Activated naive CD8-positive, alpha-beta T cell treated with anti-CD3 and anti-CD28 coated beads, Interleukin-2, amount 10 ng/mL, durations not matched to agents 7 days and 5 days (primary cell): ENCODE measurements at regions not wholly inside any gene's neighbourhood (a gene's known extent, or its start where the extent isn't known, plus 50 kb on each side); places are given as distances from the start of the nearest gene placed in this dataset.

Experiments used
- ATAC-seq: fragments of 150-1000 bp; cut with Tn5 transposase; one replicate; pipeline ENCODE4 v1.10.0; 2021; ENCODE audit warnings: low read depth, moderate library complexity
- POLR2A ChIA-PET: fragments of 350-600 bp; sonication (Branson Sonifier 250); formaldehyde crosslinking; loops from one replicate; lab custom pipeline; 2021; ENCODE audit warnings: antibody characterized with exemption; lab: Charles Lee
- DNase-seq: peaks from one replicate; pipeline ENCODE4 v3.0.0; 2021
- H3K27ac Mint-ChIP-seq: one replicate; pipeline ENCODE4 v1.8.0; 2022; ENCODE audit warnings: mild to moderate bottlenecking, mixed read lengths
- H3K27me3 Mint-ChIP-seq: one replicate; pipeline ENCODE4 v1.8.0; 2022; ENCODE audit warnings: mild to moderate bottlenecking, moderate library complexity, mixed read lengths
- H3K36me3 Mint-ChIP-seq: one replicate; pipeline ENCODE4 v1.8.0; 2021; ENCODE audit warnings: mild to moderate bottlenecking, mixed read lengths
- H3K4me1 Mint-ChIP-seq: one replicate; pipeline ENCODE4 v1.8.0; 2021; ENCODE audit warnings: mixed read lengths
- H3K4me3 Mint-ChIP-seq: one replicate; pipeline ENCODE4 v1.8.0; 2022; ENCODE audit warnings: mild to moderate bottlenecking, moderate library complexity, mixed read lengths
- H3K9me3 Mint-ChIP-seq: one replicate; pipeline ENCODE4 v1.8.0; 2021; ENCODE audit warnings: mixed read lengths

- H3K27ac Mint-ChIP-seq = no peak overlapping the region
- POLR2A ChIA-PET = no interaction called here
- DNase-seq (no peak), ATAC-seq (no peak)
- H3K4me1 Mint-ChIP-seq = no peaks in the 10 kb centered on the region
- no peaks in the 10 kb centered on the region for H3K36me3 Mint-ChIP-seq
- no peaks in the 10 kb centered on the region for H3K27me3 Mint-ChIP-seq
- H3K9me3 Mint-ChIP-seq = no peaks in the 10 kb centered on the region
- H3K4me3 Mint-ChIP-seq = no peak overlapping the region
These were observed 951.6 kb downstream of the CCSER2 start for GRCh38 chr10:85280014-85280413.

DNA sequence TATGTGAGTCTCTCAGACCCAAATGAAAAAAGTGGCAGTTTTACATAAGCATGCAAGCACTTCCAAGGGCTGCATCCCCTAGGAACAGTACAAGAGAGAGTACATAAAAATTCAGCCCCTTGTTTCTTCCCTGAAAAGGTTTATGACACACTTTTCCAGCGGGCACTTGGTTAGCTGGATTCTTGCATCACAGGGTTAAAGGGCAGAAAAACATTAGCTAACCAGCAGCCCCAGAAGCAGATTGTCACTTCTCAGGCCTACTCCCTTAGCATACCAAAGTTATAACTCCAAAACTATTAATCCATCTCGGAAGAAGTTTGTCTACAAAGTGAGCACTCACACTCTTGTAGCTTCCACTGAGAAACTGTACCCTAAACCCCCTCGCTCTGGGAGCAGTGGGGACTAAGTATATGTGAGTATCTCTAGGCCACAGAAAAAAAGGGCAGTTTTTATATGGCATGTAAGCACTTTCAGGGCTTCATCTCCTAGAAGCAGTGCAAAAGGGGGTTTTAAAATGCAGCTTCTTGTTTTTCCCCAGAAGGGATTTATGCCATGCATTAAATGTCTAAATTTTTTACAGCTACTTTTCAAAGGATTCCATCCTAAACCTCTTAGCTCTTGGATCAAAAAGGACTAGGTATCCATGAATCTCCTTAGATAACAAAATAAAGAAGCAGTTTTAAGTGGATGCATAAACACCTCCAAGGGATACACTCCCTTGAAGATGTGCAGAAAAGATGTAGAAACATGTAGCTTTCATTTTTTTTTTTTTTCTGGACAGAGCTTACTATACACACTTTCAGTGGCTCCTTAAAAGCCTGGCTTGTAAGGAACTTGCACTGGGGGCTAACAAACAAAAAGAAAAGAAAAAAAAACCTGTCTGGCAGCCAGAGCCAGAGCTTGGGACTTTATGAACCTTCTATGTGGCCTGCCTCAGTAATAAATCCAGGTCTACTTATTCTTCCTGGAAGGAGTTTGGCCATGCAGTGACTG is 956.7 kb downstream of the CCSER2 start:
- Mint-ChIP-seq H3K27ac (no peak overlapping the region), H3K4me3 (no peak overlapping the region), H3K27me3 (peaks cover 2% of the 10 kb centered on the region), H3K4me1 (no peaks in the 10 kb centered on the region), H3K9me3 (peaks cover 3% of the 10 kb centered on the region), H3K36me3 (no peaks in the 10 kb centered on the region)
- ATAC-seq (no peak), DNase-seq (no peak)
- POLR2A ChIA-PET = no interaction called here

- H3K9me3 Mint-ChIP-seq = no peaks in the 10 kb centered on the region
- peaks cover 2% of the 10 kb centered on the region for H3K27me3 Mint-ChIP-seq
- DNase-seq (no peak), ATAC-seq (no peak)
- POLR2A ChIA-PET = no interaction called here
- H3K36me3 Mint-ChIP-seq = no peaks in the 10 kb centered on the region
- H3K4me3 Mint-ChIP-seq = no peak overlapping the region
- H3K4me1 Mint-ChIP-seq = no peaks in the 10 kb centered on the region
- H3K27ac Mint-ChIP-seq = no peak overlapping the region
These were observed 965.1 kb downstream of the CCSER2 start for GRCh38 chr10:85293483-85293882.

DNA sequence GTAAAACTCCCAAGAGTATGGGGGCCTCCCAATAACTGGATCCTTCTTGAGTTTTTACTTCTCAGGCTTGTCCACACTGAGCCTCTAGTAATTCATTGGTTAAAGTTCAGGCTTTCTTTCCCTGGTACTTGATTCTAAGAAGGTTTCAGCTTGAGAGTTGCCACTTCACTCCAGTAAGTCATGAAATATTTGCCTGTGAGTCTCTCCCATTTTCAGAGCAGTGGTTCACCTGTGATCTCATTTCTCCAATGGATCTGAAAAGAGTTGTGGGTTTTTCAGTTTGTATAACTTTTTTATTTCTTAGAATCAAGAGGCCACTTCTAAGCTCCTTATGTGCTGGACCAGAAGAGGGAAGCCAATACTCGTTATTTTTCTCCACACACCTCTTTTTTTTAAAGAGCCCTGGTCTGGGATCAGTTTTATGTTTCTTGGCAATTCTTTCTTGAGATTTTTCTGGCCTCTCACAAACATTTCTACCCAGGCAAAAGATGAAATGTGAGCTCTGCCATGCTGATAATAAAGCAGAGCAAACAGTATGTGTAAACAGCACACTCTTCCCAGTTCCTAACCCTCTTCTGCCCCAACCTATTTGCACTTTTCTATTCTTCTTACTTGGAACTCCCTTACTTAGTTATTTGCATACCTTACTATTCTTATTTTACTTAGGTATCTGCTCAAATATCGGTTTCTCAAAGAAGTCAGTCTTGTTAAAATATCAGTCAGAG is 983.4 kb downstream of the CCSER2 start:
- no peaks in the 10 kb centered on the region for H3K4me1 Mint-ChIP-seq
- H3K27ac Mint-ChIP-seq = no peak overlapping the region
- ATAC-seq = no peak
- no peak for DNase-seq
- no peaks in the 10 kb centered on the region for H3K27me3 Mint-ChIP-seq
- no peak overlapping the region for H3K4me3 Mint-ChIP-seq
- H3K9me3 Mint-ChIP-seq = no peaks in the 10 kb centered on the region
- H3K36me3 Mint-ChIP-seq = no peaks in the 10 kb centered on the region
- POLR2A ChIA-PET = no interaction called here

DNA sequence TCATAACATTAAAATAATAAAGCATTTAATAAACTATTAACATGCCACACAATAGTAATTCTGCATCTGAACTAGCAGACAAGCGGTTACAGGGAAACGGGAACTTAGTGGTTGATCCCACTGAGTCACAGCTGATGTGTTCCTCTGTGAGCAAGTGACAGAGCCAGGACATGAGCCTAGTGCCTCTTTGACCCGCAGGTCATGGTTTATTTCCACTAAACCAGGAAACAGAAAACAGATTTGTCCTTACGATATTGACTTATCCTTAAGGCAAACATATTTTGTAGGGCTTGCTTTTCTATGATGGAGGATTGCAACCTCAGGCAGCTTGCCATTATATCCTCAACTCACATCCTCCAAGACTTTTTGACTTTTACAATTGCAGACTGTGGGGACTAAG is 987.3 kb downstream of the CCSER2 start:
- ATAC-seq (no peak), DNase-seq (no peak)
- no peak overlapping the region for H3K4me3 Mint-ChIP-seq
- no peaks in the 10 kb centered on the region for H3K36me3 Mint-ChIP-seq
- H3K27me3 Mint-ChIP-seq = no peaks in the 10 kb centered on the region
- H3K9me3 Mint-ChIP-seq = no peaks in the 10 kb centered on the region
- POLR2A ChIA-PET = no interaction called here
- no peaks in the 10 kb centered on the region for H3K4me1 Mint-ChIP-seq
- no peak overlapping the region for H3K27ac Mint-ChIP-seq

- Mint-ChIP-seq H3K4me1 (no peaks in the 10 kb centered on the region), H3K36me3 (no peaks in the 10 kb centered on the region), H3K27ac (no peak overlapping the region), H3K9me3 (no peaks in the 10 kb centered on the region), H3K27me3 (no peaks in the 10 kb centered on the region), H3K4me3 (no peak overlapping the region)
- DNase-seq = no peak
- POLR2A ChIA-PET = no interaction called here
- no peak for ATAC-seq
These were observed 987.9 kb downstream of the CCSER2 start for GRCh38 chr10:85316276-85316675.

GRCh38 chr10:85317827-85318226 is 989.4 kb downstream of the CCSER2 start:
- no peaks in the 10 kb centered on the region for H3K36me3 Mint-ChIP-seq
- no peak for DNase-seq
- H3K4me1 Mint-ChIP-seq = no peaks in the 10 kb centered on the region
- H3K9me3 Mint-ChIP-seq = no peaks in the 10 kb centered on the region
- no peak overlapping the region for H3K4me3 Mint-ChIP-seq
- H3K27me3 Mint-ChIP-seq = no peaks in the 10 kb centered on the region
- POLR2A ChIA-PET = no interaction called here
- no peak overlapping the region for H3K27ac Mint-ChIP-seq
- ATAC-seq = no peak

GRCh38 chr10:85318809-85319807 is 990.7 kb downstream of the CCSER2 start:
- H3K9me3 Mint-ChIP-seq = no peaks in the 10 kb centered on the region
- no peak overlapping the region for H3K4me3 Mint-ChIP-seq
- no peaks in the 10 kb centered on the region for H3K4me1 Mint-ChIP-seq
- H3K27ac Mint-ChIP-seq = no peak overlapping the region
- POLR2A ChIA-PET = no interaction called here
- H3K36me3 Mint-ChIP-seq = no peaks in the 10 kb centered on the region
- DNase-seq = no peak
- no peak for ATAC-seq
- no peaks in the 10 kb centered on the region for H3K27me3 Mint-ChIP-seq

DNA sequence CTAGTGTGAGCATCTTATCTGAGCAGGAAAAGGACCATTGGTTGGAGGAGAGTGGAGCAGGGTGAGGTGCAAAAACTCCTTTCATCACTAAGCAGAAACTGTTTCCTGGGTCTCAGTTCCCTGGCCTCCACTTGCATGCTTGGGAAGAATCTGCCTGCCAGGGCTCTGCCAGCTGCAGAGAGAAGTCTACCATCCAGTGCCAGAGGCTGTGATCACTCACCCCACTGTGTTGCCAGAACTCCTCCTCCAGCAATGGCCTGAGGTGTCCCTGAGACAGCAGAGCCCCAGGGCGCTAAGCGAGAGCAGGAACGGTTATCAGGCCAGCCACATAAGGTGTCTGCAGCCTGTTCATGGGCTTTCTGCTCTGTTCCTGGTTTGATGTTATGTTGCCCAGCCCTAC is 991.4 kb downstream of the CCSER2 start:
- Mint-ChIP-seq H3K4me3 (no peak overlapping the region), H3K4me1 (no peaks in the 10 kb centered on the region), H3K36me3 (no peaks in the 10 kb centered on the region), H3K27me3 (no peaks in the 10 kb centered on the region), H3K9me3 (no peaks in the 10 kb centered on the region), H3K27ac (no peak overlapping the region)
- ATAC-seq = no peak
- no peak for DNase-seq
- POLR2A ChIA-PET = no interaction called here

GRCh38 chr10:85333594-85333993 is 1005.2 kb downstream of the CCSER2 start:
- H3K4me1 Mint-ChIP-seq = no peaks in the 10 kb centered on the region
- POLR2A ChIA-PET = no interaction called here
- ATAC-seq (no peak), DNase-seq (no peak)
- H3K27ac Mint-ChIP-seq = no peak overlapping the region
- no peaks in the 10 kb centered on the region for H3K36me3 Mint-ChIP-seq
- no peak overlapping the region for H3K4me3 Mint-ChIP-seq
- H3K27me3 Mint-ChIP-seq = no peaks in the 10 kb centered on the region
- H3K9me3 Mint-ChIP-seq = peaks cover 2% of the 10 kb centered on the region

DNA sequence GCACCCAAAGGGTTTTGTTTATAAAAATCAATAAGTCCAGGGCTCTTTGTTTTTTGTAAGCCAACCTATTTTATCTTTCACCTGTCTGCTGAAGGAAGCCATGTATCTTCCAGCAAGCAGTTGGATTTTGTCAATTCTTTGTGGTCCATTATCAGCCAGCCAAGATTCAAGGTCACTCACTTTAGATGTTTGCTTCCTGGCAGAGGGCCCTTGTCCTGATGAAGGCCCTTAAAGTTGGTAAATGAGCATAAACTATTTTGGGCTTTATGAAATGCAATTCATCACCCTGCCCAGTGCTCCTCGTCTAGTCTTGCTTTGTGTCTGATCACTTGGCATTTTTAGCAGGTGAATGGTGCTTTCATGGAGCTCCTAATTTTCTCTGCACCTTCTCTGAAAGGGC is 1004.2 kb downstream of the GRID1 start:
- Mint-ChIP-seq H3K27me3 (no peaks in the 10 kb centered on the region), H3K27ac (no peak overlapping the region), H3K4me3 (no peak overlapping the region), H3K9me3 (no peaks in the 10 kb centered on the region), H3K36me3 (no peaks in the 10 kb centered on the region), H3K4me1 (no peaks in the 10 kb centered on the region)
- ATAC-seq (no peak), DNase-seq (no peak)
- POLR2A ChIA-PET = no interaction called here

GRCh38 chr10:85377029-85377806 is 989.4 kb downstream of the GRID1 start:
- H3K4me3 Mint-ChIP-seq = no peak overlapping the region
- DNase-seq (no peak), ATAC-seq (no peak)
- H3K36me3 Mint-ChIP-seq = no peaks in the 10 kb centered on the region
- H3K4me1 Mint-ChIP-seq = no peaks in the 10 kb centered on the region
- no peak overlapping the region for H3K27ac Mint-ChIP-seq
- POLR2A ChIA-PET = no interaction called here
- no peaks in the 10 kb centered on the region for H3K9me3 Mint-ChIP-seq
- peaks cover 2% of the 10 kb centered on the region for H3K27me3 Mint-ChIP-seq
